GM10266 (cell line): ENCODE measurements at regions not wholly inside any gene's neighbourhood (a gene's known extent, or its start where the extent isn't known, plus 50 kb on each side); places are given as distances from the start of the nearest gene placed in this dataset.

ENCODE experiments used
- DNase-seq: peaks from one replicate; pipeline ENCODE4 v3.0.0; 2012; ENCODE audit errors: extremely low spot score
- CTCF ChIP-seq: IDR thresholded peaks from 2 replicates; pipeline ENCODE4 v1.5.1; 2012; ENCODE audit warnings: mild to moderate bottlenecking, low read depth; ENCODE audit not compliant: control insufficient read depth, insufficient read depth; ENCODE audit errors: missing control alignments

DNA sequence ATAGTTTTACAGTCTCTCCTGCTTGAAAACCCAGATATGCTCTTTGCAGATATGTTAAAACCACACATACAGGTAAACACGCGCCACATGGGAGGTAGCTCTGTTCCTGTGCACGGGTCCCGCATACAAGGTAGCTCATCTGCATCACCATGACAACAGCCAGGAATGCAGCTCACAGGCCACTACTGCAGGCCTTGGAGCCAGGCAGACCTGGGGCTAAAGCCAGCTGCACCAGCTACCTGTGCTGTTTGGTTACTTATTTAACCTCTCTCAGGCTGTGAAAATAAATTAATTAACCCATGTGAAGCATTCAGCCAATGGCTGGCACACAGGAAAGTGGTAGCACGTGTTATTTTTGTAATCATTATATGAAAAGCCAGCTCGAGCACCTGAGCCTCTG lies 428.3 kb downstream of the TNS3 start:
- DNase-seq: no peak
- TF ChIP-seq CTCF: no peak

GRCh38 chr7:47153058-47153457 lies 428.9 kb downstream of the TNS3 start:
- no peak for DNase-seq
- no peak for TF ChIP-seq CTCF

DNA sequence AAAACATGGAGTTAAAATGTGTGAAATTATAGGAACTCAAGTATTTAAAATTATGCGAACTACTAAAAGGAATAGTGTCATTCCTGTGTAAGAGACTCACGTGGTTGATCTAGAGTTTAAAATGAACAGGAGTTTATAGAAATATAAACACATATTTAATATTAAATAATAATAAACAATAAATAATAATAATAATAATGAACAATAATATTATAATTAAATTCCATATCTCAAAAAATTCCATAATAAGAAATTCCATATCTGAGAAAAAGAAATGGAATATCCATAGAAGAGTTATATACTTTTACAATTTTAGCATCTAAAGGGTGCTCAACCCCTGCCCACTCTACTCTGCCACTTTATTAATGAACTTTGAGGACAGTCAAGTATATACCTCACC lies 429.6 kb downstream of the TNS3 start:
- no peak for TF ChIP-seq CTCF
- no peak for DNase-seq

GRCh38 chr7:47150497-47151260 lies 431.2 kb downstream of the TNS3 start:
- no peak for TF ChIP-seq CTCF
- DNase-seq: no peak

- no peak for TF ChIP-seq CTCF
- DNase-seq: no peak
These were observed 431.9 kb downstream of the TNS3 start for GRCh38 chr7:47149971-47150370.

DNA sequence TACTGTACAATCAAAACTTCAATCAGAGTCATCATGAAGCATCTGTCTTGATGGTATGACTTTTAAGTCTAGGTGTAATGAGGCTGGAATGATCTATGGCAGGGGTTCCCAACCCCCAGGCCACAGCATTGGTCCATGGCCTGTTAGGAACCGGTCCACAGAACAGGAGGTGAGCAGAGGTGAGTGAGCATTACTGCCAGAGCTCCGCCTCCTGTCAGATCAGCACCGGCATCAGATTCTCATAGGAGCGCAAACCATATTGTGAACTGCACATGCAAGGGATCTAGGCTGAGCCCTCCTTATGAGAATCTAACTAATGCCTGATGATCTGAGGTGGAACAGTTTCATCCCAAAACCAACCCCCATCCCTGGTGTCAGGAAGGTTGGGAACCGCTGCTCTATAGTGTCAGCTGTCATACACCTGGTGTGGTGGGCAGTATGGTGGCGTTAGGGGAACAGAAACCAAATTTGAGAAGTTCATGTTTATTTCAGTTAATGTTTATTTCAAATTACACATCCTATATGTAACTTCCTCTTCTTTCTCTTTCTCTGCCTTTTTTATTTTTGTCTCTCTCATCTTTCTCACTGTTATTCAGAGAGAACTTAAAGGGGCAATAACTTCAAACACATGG lies 432.6 kb downstream of the TNS3 start:
- no peak for DNase-seq
- no peak for TF ChIP-seq CTCF

DNA sequence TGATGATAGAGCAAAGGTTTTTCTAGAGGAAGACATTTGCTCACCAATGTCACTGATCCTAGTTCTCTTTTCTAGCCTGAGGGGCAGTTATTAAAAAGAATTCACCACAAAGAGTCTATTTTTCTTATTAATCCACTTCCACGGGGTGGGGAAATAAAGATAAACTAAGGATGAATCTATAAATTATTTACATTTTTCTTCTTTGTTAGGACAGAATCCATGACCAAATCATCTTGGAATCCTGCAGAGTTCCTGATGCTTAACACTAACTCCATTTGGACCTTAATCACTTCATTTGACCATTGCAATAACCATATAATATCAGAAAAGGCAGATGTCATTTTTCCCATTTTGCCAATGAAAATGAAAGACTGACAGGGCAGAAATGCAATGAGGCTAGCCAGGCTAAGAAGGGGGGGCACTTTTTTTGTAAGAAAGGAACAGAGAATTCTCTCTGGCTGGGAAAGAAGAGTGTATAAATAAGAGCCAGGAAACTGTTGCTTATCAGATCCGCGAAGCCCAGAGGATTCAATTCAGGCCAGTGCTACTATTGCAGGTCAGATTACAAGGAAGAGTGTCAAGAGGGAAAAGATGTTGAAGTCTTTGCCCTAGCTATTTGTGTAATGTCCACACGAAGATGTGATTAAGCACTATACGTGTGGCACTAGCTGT lies 433.2 kb downstream of the TNS3 start:
- no peak for TF ChIP-seq CTCF
- DNase-seq: no peak
